Prostate gland (tissue), 2 donors: ENCODE measurements at regions not wholly inside any gene's neighbourhood (a gene's known extent, or its start where the extent isn't known, plus 50 kb on each side); places are given as distances from the start of the nearest gene placed in this dataset.

Experiments used
- CTCF ChIP-seq, 4 experiments: fragments of 200-600 bp in 2 of 4; fragments of 450-650 bp in 2 of 4; sonication (generic) in 2 of 4; IDR thresholded peaks; 1 replicate in 3 of 4; 2 replicates in 1 of 4; pipeline ENCODE4 v1.5.1; 2016 to 2019; ENCODE audit warnings: antibody characterized with exemption in 4 of 4, mild to moderate bottlenecking in 2 of 4, moderate library complexity in 2 of 4
- POLR2A ChIP-seq: fragments of 450-650 bp; IDR thresholded peaks from one replicate; pipeline ENCODE4 v1.6.1; 2016; ENCODE audit warnings: antibody characterized with exemption, mild to moderate bottlenecking

GRCh38 chr4:77284036-77284435 lies 127.0 kb downstream of the CCNG2 start:
- no peak for TF ChIP-seq CTCF (IDR thresholded peaks at IDR 0.05)
- no peak for TF ChIP-seq POLR2A
